Left ventricle myocardium superior (tissue), 1 donor: ENCODE measurements at regions not wholly inside any gene's neighbourhood (a gene's known extent, or its start where the extent isn't known, plus 50 kb on each side); places are given as distances from the start of the nearest gene placed in this dataset.
"Not testable (repeated sequence)": the region's sequence is repeated elsewhere in the genome, so short reads cannot be mapped to it uniquely, and the experiment has no call there.

Experiments
- ATAC-seq: fragments of 200-7000 bp; cut with Tn5 transposase; one replicate; pipeline ENCODE4 v1.9.1; 2020; ENCODE audit warnings: mild to moderate bottlenecking, moderate library complexity
- DNase-seq: peaks from one replicate; pipeline ENCODE4 v3.0.0-alpha.2; 2020
- intact Hi-C: fragments of 100-400 bp; cut with micrococcal nuclease; formaldehyde crosslinking; loops from one replicate; pipeline ENCODE4 v1.11.0; 2022
- donor health status: DM: no; HTN: yes; CAD: no; lungs with severe emphysema.

GRCh38 chr13:50384724-50385123 is 369.5 kb downstream of the KCNRG start:
- intact Hi-C loops, result no loop called here
- DNase-seq, result no peak
- ATAC-seq, result no peak

GRCh38 chr13:50386541-50387050 is 371.4 kb downstream of the KCNRG start:
- peak; percentile 85 for ATAC-seq
- intact Hi-C loops, result no loop called here

GRCh38 chr13:50387051-50387581 is 371.9 kb downstream of the KCNRG start:
- intact Hi-C loops, result no loop called here
- ATAC-seq (peak; percentile 96), DNase-seq (peak; percentile 79)

More at GRCh38 chr13:50386541-50387050, 371.4 kb downstream of the KCNRG start:
- DNase-seq, result peak; percentile 39

- DNase-seq (no peak), ATAC-seq (no peak)
- intact Hi-C loops, result no loop called here
Measured at GRCh38 chr13:50388481-50388880, 373.2 kb downstream of the KCNRG start.

- intact Hi-C loops, result loop anchor here (10.0 kb wide), 1 partner anchor 135 kb away; no protein-coding TSS in a partner anchor
- DNase-seq (no peak), ATAC-seq (no peak)
Measured at GRCh38 chr13:50389726-50390125, 374.5 kb downstream of the KCNRG start.

GRCh38 chr13:50390503-50391248 is 375.4 kb downstream of the KCNRG start:
- DNase-seq (no peak), ATAC-seq (no peak)
- intact Hi-C loops, result loop anchor here (10.0 kb wide), 1 partner anchor 134 kb away; no protein-coding TSS in a partner anchor

GRCh38 chr13:50392977-50393376 is 377.7 kb downstream of the KCNRG start:
- DNase-seq (no peak), ATAC-seq (no peak)
- intact Hi-C loops, result loop anchor here (10.0 kb wide), 1 partner anchor 132 kb away; no protein-coding TSS in a partner anchor

GRCh38 chr13:50393628-50394027 is 378.4 kb downstream of the KCNRG start:
- intact Hi-C loops, result loop anchor here (10.0 kb wide), 1 partner anchor 131 kb away; no protein-coding TSS in a partner anchor
- ATAC-seq, result peak; percentile 71
- DNase-seq, result no peak

- ATAC-seq (no peak), DNase-seq (no peak)
- intact Hi-C loops, result loop anchor here (10.0 kb wide), 1 partner anchor 129 kb away; no protein-coding TSS in a partner anchor
Measured at GRCh38 chr13:50396001-50396400, 380.8 kb downstream of the KCNRG start.

GRCh38 chr13:50396618-50397017 is 381.4 kb downstream of the KCNRG start:
- DNase-seq, ATAC-seq: not testable (repeated sequence)
- intact Hi-C loops, result loop anchor here (10.0 kb wide), 1 partner anchor 128 kb away; no protein-coding TSS in a partner anchor

- intact Hi-C loops, result no loop called here
Measured at GRCh38 chr13:50400035-50400726, 384.9 kb downstream of the KCNRG start.

GRCh38 chr13:50401049-50401505 is 385.8 kb downstream of the KCNRG start:
- DNase-seq, result no peak
- peak; percentile 51 for ATAC-seq
- intact Hi-C loops, result no loop called here

More at GRCh38 chr13:50400035-50400726, 384.9 kb downstream of the KCNRG start:
- peak; percentile 86 for ATAC-seq
- DNase-seq, result peak; percentile 64

GRCh38 chr13:50401721-50402465 is 386.6 kb downstream of the KCNRG start:
- ATAC-seq (no peak), DNase-seq (no peak)
- intact Hi-C loops, result no loop called here

GRCh38 chr13:50403311-50403710 is 388.1 kb downstream of the KCNRG start:
- intact Hi-C loops, result no loop called here
- ATAC-seq (peak; percentile 71), DNase-seq (no peak)

- no peak for DNase-seq
- ATAC-seq, result no peak
- intact Hi-C loops, result no loop called here
Measured at GRCh38 chr13:50404116-50404515, 388.9 kb downstream of the KCNRG start.

GRCh38 chr13:50404769-50405168 is 389.5 kb downstream of the KCNRG start:
- DNase-seq, result no peak
- intact Hi-C loops, result no loop called here
- ATAC-seq, result peak; percentile 44

GRCh38 chr13:50406831-50407230 is 391.6 kb downstream of the KCNRG start:
- DNase-seq (no peak), ATAC-seq (no peak)
- intact Hi-C loops, result no loop called here

- DNase-seq (no peak), ATAC-seq (no peak)
- intact Hi-C loops, result no loop called here
Measured at GRCh38 chr13:50408068-50408467, 392.8 kb downstream of the KCNRG start.

- DNase-seq (no peak), ATAC-seq (no peak)
- intact Hi-C loops, result no loop called here
Measured at GRCh38 chr13:50409220-50409619, 394.0 kb downstream of the KCNRG start.
